GM18868 (cell line): ENCODE measurements at regions not wholly inside any gene's neighbourhood (a gene's known extent, or its start where the extent isn't known, plus 50 kb on each side); places are given as distances from the start of the nearest gene placed in this dataset.
"Not testable (repeated sequence)": the region's sequence is repeated elsewhere in the genome, so short reads cannot be mapped to it uniquely, and the experiment has no call there.

Experiments
- ATAC-seq: cut with Tn5 transposase; IDR thresholded peaks from one replicate; pipeline ENCODE4 v1.9.1; 2021; ENCODE audit warnings: mild to moderate bottlenecking, moderate library complexity; ENCODE audit not compliant: unreplicated experiment

DNA sequence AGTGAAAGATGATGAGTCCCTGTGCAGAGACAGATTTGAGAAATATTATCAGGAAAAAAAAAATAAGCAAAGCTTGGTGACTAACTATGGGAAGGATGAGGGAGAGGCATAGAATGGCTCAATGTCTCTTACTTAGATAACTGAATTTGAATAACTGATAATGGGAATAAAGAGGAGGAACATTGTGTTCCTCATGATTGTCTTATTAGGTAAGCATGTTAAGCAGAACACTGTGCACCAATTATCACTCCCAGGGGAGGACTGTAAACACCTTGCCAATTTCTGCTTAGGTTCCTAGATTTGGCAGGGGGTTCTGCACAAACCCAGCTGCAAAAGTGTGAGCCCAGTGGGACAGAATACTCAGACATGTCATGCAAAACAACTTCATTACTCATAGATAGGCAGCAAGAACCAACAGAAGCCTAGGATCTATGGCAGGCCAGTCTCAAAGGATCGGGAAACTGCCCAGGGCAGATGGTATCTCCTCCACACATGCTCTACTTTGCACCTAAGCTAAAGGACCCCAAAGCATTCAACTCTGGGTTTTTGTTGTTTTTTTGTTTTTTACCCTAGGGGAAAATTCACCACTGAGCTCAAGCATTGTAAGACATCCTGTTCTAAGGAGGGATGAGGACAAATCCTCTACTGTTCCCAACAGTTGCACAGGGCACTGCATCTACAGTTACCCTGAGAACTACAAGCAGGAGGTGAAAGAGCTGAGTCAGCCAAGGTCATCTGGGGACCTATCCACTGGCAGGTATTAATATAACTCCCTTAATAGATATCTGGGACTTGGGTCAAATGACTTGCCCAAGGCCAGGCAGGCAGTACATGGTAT lies 907.0 kb downstream of the RAPGEF2 start:
- ATAC-seq: no peak

DNA sequence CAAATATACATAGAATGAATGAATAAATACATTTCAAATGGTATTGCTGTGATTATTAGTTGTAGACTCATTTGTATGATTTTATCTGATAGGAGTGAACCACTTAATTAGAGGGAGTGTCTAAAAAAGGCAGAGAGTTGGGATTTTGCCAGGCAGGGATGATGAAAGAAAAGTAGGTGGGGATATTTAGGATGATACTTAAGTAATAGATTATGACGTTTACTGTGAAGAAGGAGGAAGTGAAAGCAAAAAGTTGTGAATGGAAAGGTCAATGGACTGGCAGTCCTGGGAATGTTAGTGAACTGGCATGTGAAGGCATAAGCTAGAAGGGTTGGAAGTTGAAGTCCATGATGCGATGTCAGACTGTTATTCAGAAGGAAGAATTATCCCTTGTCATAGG lies 917.1 kb downstream of the RAPGEF2 start:
- no peak for ATAC-seq

DNA sequence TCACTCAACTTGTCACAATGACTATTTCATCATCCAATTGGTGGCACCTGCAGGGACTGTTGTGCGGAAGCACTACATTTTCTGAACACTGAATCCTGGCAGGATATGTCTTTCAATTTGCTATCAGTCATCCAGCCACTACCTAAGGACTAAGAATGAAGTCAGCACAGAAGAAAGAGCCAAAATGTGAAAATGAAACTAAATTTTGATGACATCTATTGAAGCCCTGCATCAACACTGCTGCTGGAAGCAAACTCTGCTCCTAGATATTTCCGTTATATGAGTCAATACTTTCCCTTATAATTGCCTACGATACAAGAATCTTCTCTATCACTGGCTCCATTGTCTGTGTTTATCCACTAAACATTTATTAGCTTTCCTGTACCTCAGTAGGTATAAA lies 917.9 kb downstream of the RAPGEF2 start:
- ATAC-seq: no peak

DNA sequence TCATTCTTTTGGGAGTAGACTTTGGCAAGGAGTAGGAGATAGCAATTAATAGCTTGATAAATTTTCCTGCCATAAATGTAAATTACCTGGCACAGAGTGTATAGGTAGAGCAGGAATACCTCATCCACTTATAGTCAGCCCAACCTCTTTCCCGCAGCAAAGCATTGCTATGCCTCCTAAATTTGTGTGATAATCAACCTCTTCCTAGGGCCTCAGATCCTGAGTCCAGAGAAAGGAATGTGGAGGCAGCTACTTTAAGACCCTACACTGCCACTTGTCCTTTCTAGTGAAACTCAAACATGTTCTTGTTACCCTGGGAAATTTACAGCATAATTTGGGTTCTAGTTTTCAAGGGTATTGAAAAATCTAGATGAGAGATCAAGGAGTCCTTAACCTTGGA lies 919.0 kb downstream of the RAPGEF2 start:
- no peak for ATAC-seq

DNA sequence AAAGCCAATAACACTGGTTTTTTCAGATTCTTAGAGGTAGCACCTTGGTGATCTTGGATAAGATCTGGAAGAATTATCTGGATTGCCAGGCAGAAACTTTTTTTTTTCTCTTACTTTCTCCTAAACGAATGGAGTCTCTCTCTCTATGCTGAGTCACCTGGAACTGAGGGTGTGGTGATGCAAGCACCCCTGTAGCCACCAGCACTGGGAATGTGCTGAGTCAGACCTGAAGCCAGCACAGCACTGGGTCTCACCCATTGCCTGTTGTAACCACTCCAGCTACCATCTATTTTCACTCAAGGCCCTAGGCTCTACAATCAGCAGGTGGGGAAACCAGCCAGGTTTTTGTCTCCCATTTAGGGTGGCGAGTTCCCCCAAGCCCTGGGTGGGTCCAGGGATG lies 923.8 kb downstream of the RAPGEF2 start:
- no peak for ATAC-seq

DNA sequence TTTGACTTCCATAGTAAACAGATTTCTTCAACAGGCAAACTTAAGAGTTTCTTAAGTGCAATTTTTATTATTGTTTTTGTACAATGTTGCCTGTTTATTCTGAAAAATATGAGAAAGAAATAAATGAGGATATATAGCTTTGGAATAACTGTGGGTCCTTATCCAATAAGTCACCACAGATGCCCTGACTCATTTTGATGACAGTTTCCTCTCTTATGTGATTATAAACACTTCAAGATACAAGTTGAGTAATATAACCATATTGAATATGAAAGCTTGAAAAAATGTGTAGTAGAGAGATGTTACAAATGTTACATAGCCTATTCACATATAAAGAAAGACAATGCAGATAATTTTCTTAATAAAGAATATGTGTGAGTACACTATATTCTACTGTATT lies 931.6 kb downstream of the RAPGEF2 start:
- no peak for ATAC-seq

DNA sequence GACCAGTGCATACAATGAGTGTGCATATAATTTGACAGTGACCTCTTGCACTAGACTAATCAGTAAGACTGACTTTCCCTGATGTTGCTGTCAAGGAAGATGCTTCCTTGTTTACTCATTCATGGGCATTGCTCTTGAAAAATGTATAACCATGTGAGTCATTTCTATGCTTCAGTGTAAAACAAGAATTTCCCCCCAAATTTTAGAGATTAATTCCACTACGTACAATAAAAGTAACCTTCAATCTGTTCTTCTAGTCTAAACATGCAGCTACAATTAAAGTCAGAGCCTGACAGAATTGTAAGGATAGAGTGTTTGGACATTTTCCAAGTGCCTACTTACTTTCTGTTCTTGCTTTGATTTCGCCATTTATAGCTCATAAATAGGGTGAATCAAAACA lies 935.7 kb downstream of the RAPGEF2 start:
- ATAC-seq: no peak

DNA sequence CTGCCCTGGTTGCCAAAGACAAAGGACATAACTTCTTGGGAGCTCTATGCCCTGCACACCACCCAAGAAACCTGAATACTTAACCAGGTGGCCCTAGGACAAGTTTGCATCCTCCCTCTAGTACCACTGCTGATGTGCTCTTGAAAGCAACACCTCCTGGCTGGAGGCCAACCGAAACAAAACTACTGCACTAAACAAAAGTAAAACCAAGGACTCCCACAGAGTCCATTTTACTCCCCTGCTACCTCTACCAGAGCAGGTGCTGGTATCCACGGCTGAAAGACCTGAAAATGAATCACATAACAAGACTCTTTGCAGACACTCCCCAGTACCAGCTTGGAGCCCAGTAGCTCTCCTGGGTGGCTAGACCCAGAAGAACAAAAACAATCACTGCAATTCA lies 941.8 kb downstream of the RAPGEF2 start:
- ATAC-seq: no peak

DNA sequence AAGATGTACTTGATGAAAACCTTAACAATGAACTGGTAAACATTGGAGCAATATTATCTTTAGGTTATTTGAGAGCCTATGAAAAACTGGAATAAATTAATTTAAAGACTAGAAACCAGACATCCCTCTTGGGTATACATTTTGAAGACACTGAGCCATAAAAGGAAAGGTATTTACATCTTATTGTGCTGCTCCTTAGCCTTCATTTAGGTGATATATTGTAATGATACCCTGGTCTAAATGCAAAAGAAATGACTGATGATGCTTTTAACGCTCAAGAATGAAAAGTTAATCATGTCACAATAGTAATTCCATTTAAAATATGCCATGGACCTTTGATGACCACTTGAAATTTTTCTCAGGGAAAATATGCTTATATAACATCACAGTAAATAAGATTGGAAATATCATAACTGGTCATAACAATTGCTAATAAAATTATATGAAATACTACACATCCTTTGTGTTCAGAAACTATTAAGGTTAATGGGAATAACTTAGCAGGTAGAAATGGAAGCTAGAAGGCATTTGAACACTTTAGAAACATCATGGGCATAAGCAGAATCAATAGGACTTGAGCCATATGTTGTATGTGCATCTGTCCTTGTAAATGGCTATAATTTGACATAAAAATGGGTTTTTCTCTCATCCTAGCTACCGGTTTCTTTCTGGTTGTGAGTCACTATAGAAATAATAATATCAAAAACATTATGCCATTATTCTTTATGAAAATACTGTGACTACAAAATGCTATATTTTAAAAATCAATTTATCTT lies 979.7 kb downstream of the RAPGEF2 start:
- no peak for ATAC-seq

DNA sequence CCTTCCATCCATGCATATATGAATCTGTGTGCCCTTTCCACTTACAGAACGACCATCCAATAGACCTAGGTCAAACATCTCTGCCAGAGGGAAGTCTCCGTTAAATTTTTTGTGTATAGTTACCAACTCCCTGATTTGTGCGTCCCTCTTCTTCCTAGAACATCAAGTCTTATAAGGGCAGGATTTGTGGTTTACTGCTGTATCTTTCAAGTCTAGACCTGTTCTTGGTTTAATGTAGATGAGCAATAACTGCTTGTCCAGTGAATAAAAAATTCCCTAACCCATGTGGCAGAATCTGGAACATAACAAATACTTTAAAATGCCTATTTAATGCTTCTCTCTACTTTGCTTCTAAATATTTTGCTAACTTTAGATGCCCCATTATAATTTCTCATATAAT lies 988.8 kb downstream of the RAPGEF2 start:
- ATAC-seq: no peak

DNA sequence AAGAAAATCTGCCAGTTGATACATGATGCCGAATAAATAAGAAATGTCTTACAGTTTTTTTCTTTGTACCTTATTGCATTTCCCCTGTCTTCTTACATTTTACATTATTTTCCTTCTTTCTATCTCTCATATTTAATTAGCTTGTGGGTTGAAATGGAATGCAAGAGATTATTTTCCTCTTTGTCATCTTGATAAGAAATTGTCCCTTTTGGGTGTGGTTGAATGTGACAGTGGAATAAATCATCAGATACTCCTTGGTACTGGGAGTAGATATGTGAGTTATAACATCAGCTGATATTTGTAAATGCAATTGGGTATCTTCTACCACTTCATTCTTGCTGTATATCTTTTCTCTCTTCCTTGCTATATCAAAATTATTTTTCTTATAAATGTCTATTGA lies 997.4 kb downstream of the RAPGEF2 start:
- ATAC-seq: no peak

DNA sequence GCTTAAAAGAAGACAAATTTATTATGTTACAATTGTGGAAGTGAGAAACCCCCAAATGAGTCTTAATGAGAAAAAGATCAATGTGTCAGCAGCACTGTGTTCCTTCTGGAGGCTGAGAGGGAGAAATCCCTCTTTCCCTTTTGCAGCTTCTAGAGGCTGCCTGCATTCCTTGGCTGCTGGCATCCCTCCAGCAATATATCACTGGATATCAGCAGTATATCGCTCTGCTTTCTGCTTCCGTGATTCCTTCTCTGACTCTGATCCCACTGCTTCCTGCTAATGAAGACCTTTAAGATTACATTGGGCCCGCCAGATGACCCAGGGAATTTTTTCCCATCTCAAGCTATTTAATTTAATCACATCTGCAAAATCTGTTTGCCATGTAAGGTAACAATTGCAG lies 1008.0 kb downstream of the RAPGEF2 start:
- no peak for ATAC-seq

DNA sequence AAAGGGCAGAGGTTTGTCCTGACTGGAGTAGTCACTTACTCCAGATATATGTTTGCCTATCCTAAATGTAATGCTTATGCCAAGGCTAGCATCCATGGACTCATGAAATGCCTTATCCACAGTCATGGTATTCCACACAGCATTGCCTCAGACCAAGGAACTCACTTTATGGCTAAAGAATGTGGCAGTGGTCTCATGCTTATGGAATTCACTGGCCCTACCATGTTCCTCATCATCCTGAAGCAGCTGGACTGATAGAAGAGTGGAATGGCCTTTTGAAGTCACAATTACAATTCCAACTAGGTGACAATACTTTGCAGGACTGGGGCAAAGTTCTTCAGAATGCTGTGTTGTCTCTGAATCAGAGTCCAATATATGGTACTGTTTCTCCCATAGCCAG lies 1014.8 kb downstream of the RAPGEF2 start:
- no peak for ATAC-seq

DNA sequence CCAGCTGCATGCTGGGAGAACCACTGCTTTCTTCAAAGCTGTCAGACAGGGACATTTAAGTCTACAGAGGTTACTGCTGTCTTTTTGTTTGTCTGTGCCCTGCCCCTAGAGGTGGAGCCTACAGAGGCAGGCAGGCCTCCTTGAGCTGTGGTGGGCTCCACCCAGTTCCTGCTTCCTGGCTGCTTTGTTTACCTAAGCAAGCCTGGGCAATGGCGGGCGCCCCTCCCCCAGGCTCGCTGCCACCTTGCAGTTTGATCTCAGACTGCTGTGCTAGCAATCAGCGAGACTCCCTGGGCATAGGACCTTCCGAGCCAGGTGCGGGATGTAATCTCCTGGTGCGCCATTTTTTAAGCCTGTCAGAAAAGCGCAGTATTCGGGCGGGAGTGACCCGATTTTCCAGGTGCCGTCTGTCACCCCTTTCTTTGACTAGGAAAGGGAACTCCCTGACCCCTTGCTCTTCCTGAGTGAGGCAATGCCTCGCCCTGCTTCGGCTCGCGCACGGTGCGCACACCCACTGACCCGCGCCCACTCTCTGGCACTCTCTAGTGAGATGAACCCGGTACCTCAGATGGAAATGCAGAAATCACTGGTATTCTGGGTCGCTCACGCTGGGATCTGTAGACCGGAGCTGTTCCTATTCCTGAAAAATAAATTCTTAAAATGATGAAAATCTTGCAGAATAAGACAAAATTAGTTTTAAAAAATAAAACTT lies 1022.9 kb downstream of the RAPGEF2 start:
- not testable (repeated sequence) for ATAC-seq

DNA sequence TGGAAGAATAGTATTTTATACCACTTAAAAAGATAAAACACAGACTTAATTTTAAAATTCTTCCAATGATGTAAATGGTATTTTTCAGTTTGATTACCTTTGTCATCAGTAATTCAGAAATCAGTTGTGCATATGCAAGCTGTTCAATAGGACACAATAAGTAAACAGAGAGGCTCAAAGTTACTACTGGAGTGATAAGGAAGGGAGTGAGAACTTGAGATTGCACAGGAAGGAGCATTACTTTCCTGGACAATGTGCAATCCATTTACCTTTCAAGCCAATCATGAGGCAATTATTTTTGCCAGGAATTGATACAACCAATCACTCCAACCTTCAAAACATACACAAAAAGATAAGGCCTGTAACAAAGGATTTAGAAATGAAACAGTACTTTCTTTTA lies 1024.3 kb downstream of the RAPGEF2 start:
- no peak for ATAC-seq

DNA sequence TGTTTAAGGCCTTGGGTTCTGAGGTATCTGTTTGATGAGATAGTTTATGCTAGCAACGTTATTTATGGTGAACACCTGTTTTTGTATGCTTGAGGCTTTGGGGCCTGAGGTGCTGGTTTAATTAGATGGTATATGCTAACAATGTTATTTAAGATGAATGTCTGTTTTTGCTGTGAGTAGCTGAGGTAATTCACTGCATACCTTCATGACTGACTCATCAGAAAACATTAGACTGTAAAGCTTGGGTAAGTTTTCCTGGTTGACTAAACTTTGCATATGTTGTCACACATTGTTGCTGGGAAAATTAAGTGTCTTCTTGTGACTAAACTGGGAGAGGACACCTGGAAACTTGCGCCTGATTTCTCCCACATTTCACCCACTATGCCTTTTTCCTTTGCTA lies 1026.6 kb downstream of the RAPGEF2 start:
- ATAC-seq: no peak

DNA sequence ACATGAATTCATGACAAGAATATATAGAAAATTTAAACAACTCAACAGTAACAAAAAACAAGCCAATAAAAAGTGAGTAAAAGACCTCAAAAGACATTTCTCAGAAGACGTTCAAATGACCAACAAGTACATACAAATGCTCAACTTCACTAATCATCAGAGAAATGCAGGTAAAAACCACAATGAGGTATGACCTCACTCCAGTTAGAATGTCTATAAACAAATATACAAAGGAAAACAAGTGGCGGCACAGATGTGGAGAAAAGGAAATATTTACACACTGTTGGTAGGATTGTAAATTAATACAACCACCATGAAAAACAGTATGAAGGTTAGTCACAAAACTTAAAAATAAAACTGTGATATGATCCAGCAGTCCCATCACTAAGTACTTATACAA lies 1033.1 kb downstream of the RAPGEF2 start:
- ATAC-seq: no peak

DNA sequence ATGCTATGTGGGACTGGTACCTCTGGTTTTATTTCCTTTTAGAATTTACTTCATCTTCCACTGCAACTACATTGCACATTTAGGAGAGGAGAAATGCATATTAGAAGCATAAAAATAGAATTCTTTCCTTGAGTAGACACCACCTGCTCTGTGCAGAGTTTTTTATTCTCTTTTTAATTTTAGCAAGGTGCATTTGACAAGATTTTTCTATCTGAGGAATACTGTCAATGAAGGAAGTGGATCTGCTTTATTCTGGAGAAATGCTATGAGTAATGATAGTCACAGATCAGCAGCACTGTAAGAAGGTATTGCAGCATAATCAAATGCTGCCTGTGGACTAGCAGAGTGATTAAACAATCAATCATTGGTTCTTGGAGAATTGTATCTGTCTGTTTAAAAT lies 1038.3 kb downstream of the RAPGEF2 start:
- ATAC-seq: no peak

DNA sequence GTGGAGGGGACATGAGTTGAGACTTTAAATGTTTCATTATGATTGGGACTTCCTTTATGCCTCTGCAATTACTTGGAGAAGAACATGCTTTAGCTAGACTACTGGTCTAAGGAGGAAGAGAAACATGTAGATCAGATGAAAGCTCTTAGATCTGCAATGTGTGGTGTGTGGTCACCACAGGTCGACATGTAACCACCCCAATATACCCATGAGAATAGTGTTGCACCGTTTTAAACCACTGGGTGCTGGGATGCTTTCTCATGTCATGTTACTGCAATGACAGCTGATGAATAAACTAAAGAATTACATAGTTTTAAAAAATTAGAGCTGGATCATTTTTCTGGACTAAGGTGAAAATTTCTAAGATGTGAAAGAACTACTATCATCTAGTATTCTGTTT lies 1039.7 kb downstream of the RAPGEF2 start:
- ATAC-seq: peak; percentile 100

DNA sequence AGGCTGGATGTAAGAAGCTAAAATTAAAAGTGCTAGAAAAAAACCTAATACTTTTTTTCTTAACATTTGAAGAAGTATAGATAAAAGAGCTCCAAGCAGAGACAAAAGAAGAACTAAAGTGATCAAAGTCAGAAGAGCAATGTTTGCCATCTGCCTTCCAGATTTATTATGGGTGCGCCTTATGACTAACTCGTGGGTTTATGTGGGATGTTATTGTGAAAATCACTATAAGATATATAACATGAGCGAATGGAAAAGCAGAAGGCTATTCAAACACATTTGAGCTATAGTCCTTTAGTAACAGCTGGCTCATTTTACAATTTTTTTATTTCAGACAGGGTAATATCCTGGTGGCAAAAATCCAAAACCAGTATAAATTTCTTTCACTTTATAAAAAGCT lies 1040.7 kb downstream of the RAPGEF2 start:
- ATAC-seq: no peak

DNA sequence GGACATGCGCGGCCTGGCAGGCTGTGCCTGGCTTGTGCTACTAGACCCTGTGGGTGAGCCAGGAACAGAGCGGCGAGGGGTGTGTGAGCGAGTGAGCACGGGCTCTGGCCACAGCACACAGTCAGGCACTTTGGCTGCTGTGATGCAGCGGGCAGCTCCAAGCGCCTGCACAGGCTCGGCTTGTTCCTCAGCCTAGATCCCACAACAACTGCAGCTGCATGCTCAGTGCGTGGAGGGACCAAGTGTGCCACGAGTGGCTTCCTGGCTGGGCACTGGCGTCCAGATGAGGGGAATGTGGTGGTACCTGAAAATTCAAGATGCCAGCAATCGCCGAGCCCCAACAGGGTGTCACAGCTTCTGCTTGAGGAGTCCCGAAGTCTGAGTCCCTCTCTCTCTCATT lies 1056.6 kb downstream of the RAPGEF2 start:
- ATAC-seq: no peak

DNA sequence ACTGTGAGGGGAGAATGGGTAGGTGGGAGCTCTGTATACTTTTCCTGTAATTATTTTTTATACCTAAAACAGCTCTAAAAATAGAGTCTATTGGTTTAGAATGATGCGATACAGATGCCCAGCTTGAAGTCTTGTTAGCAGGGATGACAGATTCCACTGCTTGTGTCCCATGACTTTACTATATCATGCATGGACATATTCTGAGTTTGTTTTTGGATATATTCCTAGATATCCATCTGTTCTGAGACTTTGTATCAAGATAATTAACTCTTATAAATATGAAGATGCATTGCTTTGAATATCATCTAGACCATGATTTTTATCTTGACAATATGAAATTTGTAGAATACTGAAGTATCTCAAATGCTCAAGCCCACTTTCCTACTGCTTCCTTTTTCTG lies 1058.1 kb downstream of the RAPGEF2 start:
- no peak for ATAC-seq
